Activated naive CD4-positive, alpha-beta T cell treated with anti-CD3 and anti-CD28 coated beads for 36 hours (primary cell): ENCODE measurements at regions not wholly inside any gene's neighbourhood (a gene's known extent, or its start where the extent isn't known, plus 50 kb on each side); places are given as distances from the start of the nearest gene placed in this dataset.

ENCODE experiments used
- CTCF ChIA-PET: fragments of 350-600 bp; sonication (Branson Sonifier 250); formaldehyde crosslinking; loops from one replicate; lab custom pipeline; 2021; ENCODE audit warnings: antibody characterized with exemption; lab: Charles Lee
- DNase-seq: peaks from one replicate; pipeline ENCODE4 v3.0.0-alpha.2; 2020
- H3K27ac Mint-ChIP-seq: one replicate; pipeline ENCODE4 v1.8.0; 2021; ENCODE audit warnings: mild to moderate bottlenecking, mixed read lengths
- H3K27me3 Mint-ChIP-seq: one replicate; pipeline ENCODE4 v1.8.0; 2021; ENCODE audit warnings: low read depth, mixed read lengths
- H3K36me3 Mint-ChIP-seq: one replicate; pipeline ENCODE4 v1.8.0; 2021; ENCODE audit warnings: low read depth, mixed read lengths
- H3K4me1 Mint-ChIP-seq: one replicate; pipeline ENCODE4 v1.8.0; 2021; ENCODE audit warnings: low read depth, mixed read lengths
- H3K4me3 Mint-ChIP-seq: one replicate; pipeline ENCODE4 v1.8.0; 2021; ENCODE audit warnings: mild to moderate bottlenecking, moderate library complexity, mixed read lengths
- H3K9me3 Mint-ChIP-seq: one replicate; pipeline ENCODE4 v1.8.0; 2021; ENCODE audit warnings: mixed read lengths
- intact Hi-C: fragments of 100-400 bp; cut with micrococcal nuclease; formaldehyde crosslinking; loops from one replicate; pipeline ENCODE4 v1.15.1; 2023

- no peak overlapping the region for H3K4me3 Mint-ChIP-seq
- H3K4me1 Mint-ChIP-seq = peaks cover 2% of the 10 kb centered on the region
- DNase-seq = no peak
- H3K27ac Mint-ChIP-seq = no peak overlapping the region
- intact Hi-C loops = loop anchor here (5.0 kb wide), 1 partner anchor 291 kb away; no protein-coding TSS in a partner anchor
- H3K9me3 Mint-ChIP-seq = no peaks in the 10 kb centered on the region
- no peaks in the 10 kb centered on the region for H3K36me3 Mint-ChIP-seq
- CTCF ChIA-PET = interaction anchor here (0.5 to 0.8 kb wide), 2 partner anchors 179 to 327 kb away, joined by 3 read pairs; no protein-coding TSS in a partner anchor
- H3K27me3 Mint-ChIP-seq = peaks cover 3% of the 10 kb centered on the region
These were observed 55.4 kb upstream of the LARS2 start for GRCh38 chr3:45332901-45333407.

- no peak overlapping the region for H3K27ac Mint-ChIP-seq
- intact Hi-C loops = loop anchor here (5.0 kb wide), 1 partner anchor 291 kb away; no protein-coding TSS in a partner anchor
- H3K4me3 Mint-ChIP-seq = no peak overlapping the region
- CTCF ChIA-PET = interaction anchor here (0.5 kb wide), 1 partner anchor 178 kb away, joined by 3 read pairs; no protein-coding TSS in a partner anchor
- H3K36me3 Mint-ChIP-seq = no peaks in the 10 kb centered on the region
- H3K27me3 Mint-ChIP-seq = peaks cover 3% of the 10 kb centered on the region
- no peak for DNase-seq
- peaks cover 2% of the 10 kb centered on the region for H3K4me1 Mint-ChIP-seq
- no peaks in the 10 kb centered on the region for H3K9me3 Mint-ChIP-seq
These were observed 54.8 kb upstream of the LARS2 start for GRCh38 chr3:45333549-45333948.

GRCh38 chr3:45337839-45338470 is 50.4 kb upstream of the LARS2 start:
- CTCF ChIA-PET = no interaction called here
- H3K4me3 Mint-ChIP-seq = no peak overlapping the region
- H3K4me1 Mint-ChIP-seq = no peaks in the 10 kb centered on the region
- H3K27me3 Mint-ChIP-seq = peaks cover 2% of the 10 kb centered on the region
- H3K27ac Mint-ChIP-seq = no peak overlapping the region
- intact Hi-C loops = no loop called here
- DNase-seq = no peak
- no peaks in the 10 kb centered on the region for H3K36me3 Mint-ChIP-seq
- H3K9me3 Mint-ChIP-seq = no peaks in the 10 kb centered on the region
